BJ (cell line): ENCODE measurements at regions not wholly inside any gene's neighbourhood (a gene's known extent, or its start where the extent isn't known, plus 50 kb on each side); places are given as distances from the start of the nearest gene placed in this dataset.

Source experiments
- CTCF ChIA-PET: fragments of 350-600 bp; formaldehyde crosslinking; extraction: SDS; loops from one replicate; lab custom pipeline; 2021; ENCODE audit warnings: antibody characterized with exemption, inconsistent platforms; lab: Yijun Ruan, JAX
- POLR2A ChIA-PET: fragments of 300-600 bp; sonication (Branson Sonifier 250); formaldehyde crosslinking; extraction: SDS; loops from one replicate; lab custom pipeline; 2021; ENCODE audit warnings: antibody characterized with exemption; lab: Charles Lee
- DNase-seq: peaks from one replicate; pipeline ENCODE4 v3.0.0-alpha.2; 2011; ENCODE audit warnings: low read depth
- H3K27me3 ChIP-seq: 2 replicates; pipeline ENCODE4 v1.6.0; 2011; ENCODE audit warnings: low read length; ENCODE audit not compliant: control insufficient read depth, insufficient read depth
- H3K36me3 ChIP-seq: 2 replicates; pipeline ENCODE4 v1.5.1; 2011; ENCODE audit warnings: low read length; ENCODE audit not compliant: control insufficient read depth, insufficient read depth
- H3K4me3 ChIP-seq: 2 replicates; pipeline ENCODE4 v1.5.1; 2011; ENCODE audit warnings: low read depth, mild to moderate bottlenecking, control low read depth, low read length
- TF ChIP-seq, protein P1 (sequence below): IDR thresholded peaks from 2 replicates; pipeline ENCODE4 v1.5.1; 2011; ENCODE audit warnings: low read depth, mild to moderate bottlenecking, control low read depth, inconsistent platforms, low read length, moderate library complexity; ENCODE audit not compliant: insufficient read depth

DNA sequence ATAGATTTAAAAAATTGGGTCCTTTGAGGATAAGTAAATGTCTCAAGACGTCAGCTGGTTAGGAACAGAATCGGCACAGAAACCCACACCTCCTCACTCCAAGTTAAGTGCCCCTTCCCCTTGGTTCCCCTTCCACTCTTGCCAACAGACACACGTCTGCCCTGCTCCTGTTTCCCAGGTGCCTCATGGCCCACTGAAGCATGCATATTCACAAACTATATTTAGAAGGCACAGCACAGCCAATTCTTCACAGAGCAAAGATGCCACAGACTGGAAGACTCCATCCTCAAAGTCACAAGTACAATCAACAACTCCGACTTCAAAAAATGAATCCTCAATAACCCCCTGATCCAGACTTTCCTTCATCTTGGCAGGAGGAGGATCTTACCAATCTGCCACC, 295.4 kb upstream of the NR2F2 start:
- POLR2A ChIA-PET, result no interaction called here
- no peak for DNase-seq
- no peak overlapping the region for H3K4me3 ChIP-seq
- no peaks in the 10 kb centered on the region; the same call in 1 of the 2 replicates for H3K27me3 ChIP-seq
- H3K36me3 ChIP-seq, result no peaks in the 10 kb centered on the region
- TF ChIP-seq, protein P1, sequence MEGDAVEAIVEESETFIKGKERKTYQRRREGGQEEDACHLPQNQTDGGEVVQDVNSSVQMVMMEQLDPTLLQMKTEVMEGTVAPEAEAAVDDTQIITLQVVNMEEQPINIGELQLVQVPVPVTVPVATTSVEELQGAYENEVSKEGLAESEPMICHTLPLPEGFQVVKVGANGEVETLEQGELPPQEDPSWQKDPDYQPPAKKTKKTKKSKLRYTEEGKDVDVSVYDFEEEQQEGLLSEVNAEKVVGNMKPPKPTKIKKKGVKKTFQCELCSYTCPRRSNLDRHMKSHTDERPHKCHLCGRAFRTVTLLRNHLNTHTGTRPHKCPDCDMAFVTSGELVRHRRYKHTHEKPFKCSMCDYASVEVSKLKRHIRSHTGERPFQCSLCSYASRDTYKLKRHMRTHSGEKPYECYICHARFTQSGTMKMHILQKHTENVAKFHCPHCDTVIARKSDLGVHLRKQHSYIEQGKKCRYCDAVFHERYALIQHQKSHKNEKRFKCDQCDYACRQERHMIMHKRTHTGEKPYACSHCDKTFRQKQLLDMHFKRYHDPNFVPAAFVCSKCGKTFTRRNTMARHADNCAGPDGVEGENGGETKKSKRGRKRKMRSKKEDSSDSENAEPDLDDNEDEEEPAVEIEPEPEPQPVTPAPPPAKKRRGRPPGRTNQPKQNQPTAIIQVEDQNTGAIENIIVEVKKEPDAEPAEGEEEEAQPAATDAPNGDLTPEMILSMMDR, result no peak
- CTCF ChIA-PET, result no interaction called here

DNA sequence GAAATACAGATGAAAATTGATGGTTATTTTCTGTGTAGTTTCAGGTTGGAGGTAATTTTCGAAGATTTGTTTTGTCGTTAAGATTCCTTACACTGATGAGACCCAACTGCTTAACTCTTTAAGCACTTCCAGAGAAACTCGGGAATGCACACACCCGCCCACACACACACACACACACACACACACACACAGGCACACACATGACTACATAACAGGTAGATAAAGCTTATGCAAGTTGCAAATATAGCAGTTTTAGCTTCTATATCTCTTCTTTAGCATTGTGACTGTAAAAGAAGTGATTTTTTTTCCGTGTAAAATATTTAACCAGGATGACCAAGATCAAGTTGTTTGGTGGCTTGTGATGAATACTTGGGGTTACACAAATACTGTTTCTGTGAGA, 294.9 kb upstream of the NR2F2 start:
- POLR2A ChIA-PET, result no interaction called here

DNA sequence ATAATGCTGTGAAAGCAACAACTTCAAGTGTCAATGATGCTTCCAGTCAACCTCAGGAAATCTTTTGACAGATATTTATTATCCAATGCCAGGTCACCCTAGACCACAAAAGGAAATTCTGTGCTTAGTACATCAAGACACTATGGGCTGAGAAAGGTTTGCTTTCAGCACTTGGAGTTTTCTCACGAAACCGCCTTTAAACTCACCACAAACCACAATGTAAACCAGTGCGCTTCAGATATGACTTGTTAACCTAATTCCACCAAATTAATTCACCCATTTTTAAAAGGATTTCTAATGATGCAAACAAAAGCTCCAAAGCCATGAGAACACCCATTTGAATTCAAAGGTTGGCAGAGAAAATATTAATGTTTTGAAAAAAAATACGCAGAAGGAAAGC, 292.9 kb upstream of the NR2F2 start:
- ChIA-PET POLR2A (no interaction called here), CTCF (no interaction called here)
- DNase-seq, result no peak
- H3K36me3 ChIP-seq, result no peaks in the 10 kb centered on the region
- no peaks in the 10 kb centered on the region for H3K27me3 ChIP-seq
- TF ChIP-seq, protein P1, result no peak
- H3K4me3 ChIP-seq, result no peak overlapping the region

More for the DNA sequence above, 294.9 kb upstream of the NR2F2 start:
- H3K36me3 ChIP-seq, result no peaks in the 10 kb centered on the region
- TF ChIP-seq, protein P1, result no peak
- CTCF ChIA-PET, result interaction anchor here (0.5 kb wide), 1 partner anchor 37 kb away, joined by 3 read pairs; no protein-coding TSS in a partner anchor
- DNase-seq, result no peak
- H3K27me3 ChIP-seq, result no peaks in the 10 kb centered on the region; the same call in 1 of the 2 replicates
- no peak overlapping the region for H3K4me3 ChIP-seq

DNA sequence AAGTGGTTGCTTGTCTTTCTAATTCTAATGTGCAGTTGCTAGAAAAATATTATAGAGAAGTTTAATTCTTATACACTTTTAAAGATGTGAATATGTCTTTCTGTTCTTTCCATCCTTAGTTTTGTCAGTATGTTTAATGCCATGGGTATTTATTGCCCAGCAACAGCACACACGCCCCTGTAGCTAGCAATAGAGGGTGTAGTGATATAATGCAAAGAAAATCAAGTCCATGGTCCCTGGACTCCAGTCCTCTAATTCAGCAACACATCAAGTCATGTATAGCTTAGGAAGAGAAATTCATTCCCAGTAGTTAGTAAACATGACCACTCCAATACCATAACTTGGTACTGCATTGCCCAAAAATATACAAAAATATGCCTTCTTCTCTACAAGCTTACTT, 292.4 kb upstream of the NR2F2 start:
- CTCF ChIA-PET, result interaction anchor here (0.5 kb wide), 1 partner anchor 32 kb away, joined by 3 read pairs; no protein-coding TSS in a partner anchor
- Histone ChIP-seq H3K27me3 (no peaks in the 10 kb centered on the region), H3K4me3 (no peak overlapping the region), H3K36me3 (no peaks in the 10 kb centered on the region)
- TF ChIP-seq, protein P1, result no peak
- POLR2A ChIA-PET, result no interaction called here
- no peak for DNase-seq

DNA sequence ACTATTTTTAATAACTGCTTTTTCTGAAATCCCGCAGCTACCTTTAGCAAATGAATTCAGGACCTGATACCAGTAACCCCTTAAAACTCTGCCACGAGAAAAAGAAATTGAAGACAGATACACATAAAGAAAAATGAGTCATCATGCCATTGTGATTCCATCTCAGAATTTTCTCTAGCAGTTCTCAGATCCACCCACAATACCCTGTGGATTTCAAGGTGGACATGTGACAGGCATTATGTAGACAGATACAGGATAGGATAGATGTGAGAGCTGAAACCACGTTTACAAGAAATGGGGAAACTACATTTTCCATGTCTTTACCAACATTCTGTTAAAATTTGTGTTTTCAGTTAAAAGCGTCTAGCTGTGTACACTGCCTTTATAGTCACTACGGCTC, 291.9 kb upstream of the NR2F2 start:
- Histone ChIP-seq H3K36me3 (no peaks in the 10 kb centered on the region), H3K27me3 (no peaks in the 10 kb centered on the region), H3K4me3 (no peak overlapping the region)
- no peak for DNase-seq
- ChIA-PET CTCF (interaction anchor here (0.5 kb wide), 1 partner anchor 33 kb away, joined by 3 read pairs; no protein-coding TSS in a partner anchor), POLR2A (no interaction called here)
- TF ChIP-seq, protein P1, result no peak
